Upper lobe of left lung (tissue), 4 donors: ENCODE measurements at regions not wholly inside any gene's neighbourhood (a gene's known extent, or its start where the extent isn't known, plus 50 kb on each side); places are given as distances from the start of the nearest gene placed in this dataset.

ENCODE experiments used
- CTCF ChIP-seq, 6 experiments: fragments of 450-650 bp in 4 of 6; fragments of 200-600 bp in 2 of 6; sonication (generic) in 2 of 6; IDR thresholded peaks; one replicate each; pipeline ENCODE4 v1.5.1; 2016 to 2019; ENCODE audit warnings: antibody characterized with exemption in 6 of 6
- EP300 ChIP-seq, 4 donors: sonication (generic); formaldehyde crosslinking; IDR thresholded peaks; one replicate each; pipeline ENCODE4 v1.5.1; 2017; ENCODE audit warnings: antibody characterized with exemption in 4 of 4, control low read depth in 2 of 4
- POLR2A ChIP-seq, 4 donors: fragments of 450-650 bp; IDR thresholded peaks; one replicate each; pipeline ENCODE4 v1.5.1; 2016 to 2017; ENCODE audit warnings: antibody characterized with exemption in 4 of 4, mild to moderate bottlenecking in 2 of 4
- POLR2AphosphoS5 ChIP-seq, 2 donors: sonication (generic); formaldehyde crosslinking; IDR thresholded peaks; one replicate each; pipeline ENCODE4 v1.5.1; 2017; ENCODE audit warnings: antibody characterized with exemption in 2 of 2

GRCh38 chr6:106882601-106883518, 91.7 kb downstream of the CD24 start:
- no peak for TF ChIP-seq EP300 (IDR thresholded peaks at IDR 0.05)
- TF ChIP-seq CTCF (IDR thresholded peaks at IDR 0.05): no peak
- TF ChIP-seq POLR2A (IDR thresholded peaks at IDR 0.05): no peak
- no peak for TF ChIP-seq POLR2AphosphoS5 (IDR thresholded peaks at IDR 0.05)
